ENCODE measurements at regions not wholly inside any gene's neighbourhood (a gene's known extent, or its start where the extent isn't known, plus 50 kb on each side); places are given as distances from the start of the nearest gene placed in this dataset.

GRCh38 chr20:40464731-40465208, 224.3 kb downstream of the MAFB start:
- Histone ChIP-seq H3K4ac (replicated peaks; ENCODE audit: insufficient read length, low read depth, low read length) (no peak overlapping the region), H3K9me3 (ENCODE audit: insufficient read depth in 2 of 2, low read depth in 1 of 2, low read length in 1 of 2) (no peaks in the 10 kb centered on the region), H2BK20ac (ENCODE audit: low read length) (no peak overlapping the region), H3K79me1 (ENCODE audit: low read depth, low read length) (no peaks in the 10 kb centered on the region), H2BK120ac (replicated peaks; ENCODE audit: low read depth, low read length) (no peak overlapping the region), H3K4me3 (ENCODE audit: extremely low read depth in 1 of 4, insufficient read depth in 2 of 4, low read depth in 3 of 4, low read length in 4 of 4) (no peak overlapping the region), H3K23me2 (ENCODE audit: low read depth, low read length) (no peaks in the 10 kb centered on the region), H2AK5ac (ENCODE audit: low read depth, low read length) (no peak overlapping the region), H2BK15ac (ENCODE audit: low read length) (peak overlapping the region; percentile 55; the same call in 1 of the 2 replicates), H3K56ac (replicated peaks; ENCODE audit: insufficient read length, low read depth, low read length) (no peak overlapping the region), H3K23ac (ENCODE audit: insufficient read length) (no peak overlapping the region), H3K14ac (ENCODE audit: insufficient read length) (no peak overlapping the region), H3K27me3 (replicated peaks in 1 of 4; ENCODE audit: control insufficient read depth in 3 of 4, extremely low read depth in 1 of 4, insufficient read depth in 3 of 4, low read length in 3 of 4) (no peaks in the 10 kb centered on the region), H3K9ac (replicated peaks in 1 of 4; ENCODE audit: extremely low read depth in 1 of 4, low read depth in 3 of 4, low read length in 3 of 4) (no peak overlapping the region), H3K27ac (ENCODE audit: low read depth, low read length) (no peak overlapping the region), H2BK5ac (ENCODE audit: low read depth, low read length) (no peak overlapping the region), H4K91ac (replicated peaks; ENCODE audit: insufficient read length, low read length) (no peak overlapping the region), H4K20me1 (replicated peaks in 1 of 2; ENCODE audit: control insufficient read depth in 1 of 2, insufficient read depth in 2 of 2, low read length in 2 of 2) (no peaks in the 10 kb centered on the region), H3K79me2 (ENCODE audit: control insufficient read depth in 1 of 2, insufficient read depth in 2 of 2, low read length in 2 of 2) (no peaks in the 10 kb centered on the region), H2BK12ac (ENCODE audit: low read depth, low read length) (no peak overlapping the region), H4K8ac (ENCODE audit: extremely low read depth, insufficient read depth, low read length) (no peak overlapping the region), H3K4me1 (replicated peaks in 1 of 4; ENCODE audit: control insufficient read depth in 3 of 4, insufficient read depth in 4 of 4, low read length in 3 of 4) (no peaks in the 10 kb centered on the region), H2AFZ (ENCODE audit: low read length) (no peak overlapping the region), H3K4me2 (ENCODE audit: insufficient read depth in 1 of 2, low read depth in 2 of 2, low read length in 2 of 2) (no peak overlapping the region), H3K18ac (ENCODE audit: extremely low read depth, low read length) (no peak overlapping the region), H3K36me3 (ENCODE audit: control insufficient read depth in 2 of 4, insufficient read depth in 4 of 4, low read length in 3 of 4) (no peaks in the 10 kb centered on the region), H4K5ac (ENCODE audit: insufficient read length, low read depth, low read length) (no peak overlapping the region)
- FAIRE-seq (no peak), DNase-seq (ENCODE audit: low read depth in 1 of 2, low spot score in 2 of 2) (no peak)
- 83% methylated on average over 2 of the region's 2 CpGs; no CpG with 5 or more reads in 1 of the 2 experiments for WGBS, 2 experiments (ENCODE audit: extremely low coverage in 1 of 2, insufficient coverage in 1 of 2, insufficient read length in 1 of 2, insufficient replicate concordance in 2 of 2, low coverage in 1 of 2, low lambda C conversion rate in 2 of 2, missing lambda C conversion rate in 1 of 2)
- POLR2A ChIA-PET (ENCODE audit: partially characterized antibody) = no interaction called here
- TF ChIP-seq HDAC2 (IDR thresholded peaks at IDR 0.05; ENCODE audit: borderline replicate concordance in 1 of 2, low read depth in 2 of 2, low read length in 2 of 2) (no peak), JUND (IDR thresholded peaks at IDR 0.05; ENCODE audit: low read length) (no peak), E2F6 (IDR thresholded peaks at IDR 0.05) (no peak), KDM4A (IDR thresholded peaks at IDR 0.05; ENCODE audit: low read depth, low read length, severe bottlenecking) (no peak), RAD21 (IDR thresholded peaks at IDR 0.05 in 1 of 2, conservative IDR thresholded peaks at IDR 0.05 in 1 of 2; ENCODE audit: low read depth in 2 of 2, low read length in 2 of 2) (no peak), SIRT6 (IDR thresholded peaks at IDR 0.05; ENCODE audit: low read length) (no peak)
- CTCF ChIA-PET (ENCODE audit: partially characterized antibody) = interaction anchor here (1.1 kb wide), 1 partner anchor 21 kb away, joined by 4 read pairs; no protein-coding TSS in a partner anchor
